ENCODE measurements at regions not wholly inside any gene's neighbourhood (a gene's known extent, or its start where the extent isn't known, plus 50 kb on each side); places are given as distances from the start of the nearest gene placed in this dataset.
A peak's percentile ranks its signal among the peaks of the same experiment; 100 is the strongest.

DNA sequence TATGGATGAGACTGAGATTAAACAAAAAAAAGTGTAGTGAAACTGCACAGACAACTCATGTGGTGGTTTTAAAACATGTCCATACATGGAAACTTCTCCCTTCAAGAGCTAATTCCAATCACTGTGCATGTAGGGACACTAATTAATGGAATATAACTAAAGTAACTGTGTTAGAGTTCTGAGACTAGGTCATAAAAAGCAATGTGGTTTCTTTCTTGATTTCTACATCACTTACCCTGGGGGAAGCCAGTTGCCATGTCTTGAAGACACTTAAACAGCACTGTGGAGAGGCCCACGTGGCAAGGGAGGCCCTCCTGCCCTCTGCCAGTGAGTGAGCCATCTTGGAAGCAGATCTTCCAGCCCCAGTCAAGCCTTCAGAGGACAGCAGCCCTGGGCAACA lies 118.2 kb upstream of the DST start:
- Mint-ChIP-seq H3K27me3 (ENCODE audit: low read depth) (no peaks in the 10 kb centered on the region; the same call in 1 of the 2 replicates), H3K4me3 (no peak overlapping the region), H3K36me3 (ENCODE audit: insufficient read depth in 1 of 3, low read depth in 3 of 3) (peaks cover 0 to 3% (median 0%) of the 10 kb centered on the region in 3 experiments; a peak in 2 of 7 replicates), H3K4me1 (peaks cover 52 to 58% of the 10 kb centered on the region in 2 experiments), H3K27ac (peak overlapping the region in 1 of 3 experiments; percentile 9; a peak in 2 of 7 replicates), H3K9me3 (no peaks in the 10 kb centered on the region)
- no peaks in the 10 kb centered on the region for H3K23me2 ChIP-seq (ENCODE audit: insufficient read length, low read depth, low read length, poor library complexity, severe bottlenecking)
- no peak overlapping the region for H3K14ac ChIP-seq (ENCODE audit: insufficient read depth, low read length)
- no peak overlapping the region for H4K5ac ChIP-seq (ENCODE audit: insufficient read length, low read depth, low read length)
- no CpG with 5 or more reads among the region's 1 CpG for WGBS (ENCODE audit: extremely low coverage, insufficient read length, low lambda C conversion rate)
- H3K56ac ChIP-seq (ENCODE audit: insufficient read length, low read depth, low read length), result no peak overlapping the region
- no peak overlapping the region for H3K27ac ChIP-seq (ENCODE audit: insufficient read length, low read depth, low read length)
- H2BK15ac ChIP-seq (ENCODE audit: low read depth, low read length), result no peak overlapping the region
- no peak overlapping the region for H2BK12ac ChIP-seq (ENCODE audit: insufficient read length, low read depth, low read length)
- no peaks in the 10 kb centered on the region for H3K9me3 ChIP-seq (ENCODE audit: control insufficient read depth, low read depth, low read length)
- H3K4me2 ChIP-seq (ENCODE audit: insufficient read depth, insufficient read length, low read length), result no peak overlapping the region
- H3K18ac ChIP-seq (ENCODE audit: insufficient read length, low read depth, low read length), result no peak overlapping the region
- H2BK5ac ChIP-seq (ENCODE audit: insufficient read length, low read length), result no peak overlapping the region
- H3K79me2 ChIP-seq (ENCODE audit: insufficient read depth, low read length), result peaks cover 17% of the 10 kb centered on the region
- H4K8ac ChIP-seq (replicated peaks; ENCODE audit: insufficient read length, low read depth, low read length), result no peak overlapping the region
- no peak overlapping the region for H3K9ac ChIP-seq (ENCODE audit: extremely low read depth, insufficient read length, low read length)
- H4K91ac ChIP-seq (ENCODE audit: insufficient read length, low read depth, low read length), result no peak overlapping the region
- H3T11ph ChIP-seq (ENCODE audit: low read length), result no peak overlapping the region
- peaks cover 8% of the 10 kb centered on the region; the same call in 1 of the 2 replicates for H3K4me1 ChIP-seq (ENCODE audit: insufficient read depth, low read length)
- no peak overlapping the region for H3K23ac ChIP-seq (ENCODE audit: insufficient read length, low read depth, low read length)
- no peak overlapping the region for H2AFZ ChIP-seq (ENCODE audit: low read length)
- H3K27me3 ChIP-seq (ENCODE audit: insufficient read depth, low read length), result no peaks in the 10 kb centered on the region
- no peaks in the 10 kb centered on the region for H4K20me1 ChIP-seq (ENCODE audit: control insufficient read depth, insufficient read depth, insufficient read length)
- H3K4ac ChIP-seq (ENCODE audit: low read depth, low read length), result no peak overlapping the region
- H2AK5ac ChIP-seq (ENCODE audit: insufficient read length, low read length), result no peak overlapping the region
- H2BK20ac ChIP-seq (ENCODE audit: low read depth, low read length, poor library complexity, severe bottlenecking), result no peak overlapping the region
- H3K79me1 ChIP-seq (ENCODE audit: insufficient read depth, low read depth, low read length, poor library complexity, severe bottlenecking), result peaks cover 4% of the 10 kb centered on the region
- TF ChIP-seq CTCF (conservative IDR thresholded peaks at IDR 0.05), result no peak
- DNase-seq, result no peak
- H2BK120ac ChIP-seq (ENCODE audit: low read depth, low read length, poor library complexity, severe bottlenecking), result no peak overlapping the region
